ENCODE measurements at regions not wholly inside any gene's neighbourhood (a gene's known extent, or its start where the extent isn't known, plus 50 kb on each side); places are given as distances from the start of the nearest gene placed in this dataset.

GRCh38 chr5:3394891-3395599, 200.6 kb upstream of the IRX1 start:
- POLR2A ChIA-PET, result no interaction called here
- BruUV-seq (replicated peaks), result no TSS peak
- TF ChIP-seq XRCC3 (IDR thresholded peaks at IDR 0.05), result no peak
- TF ChIP-seq TSC22D4 (tag; IDR thresholded peaks at IDR 0.05), result no peak
- TF ChIP-seq, protein P1, sequence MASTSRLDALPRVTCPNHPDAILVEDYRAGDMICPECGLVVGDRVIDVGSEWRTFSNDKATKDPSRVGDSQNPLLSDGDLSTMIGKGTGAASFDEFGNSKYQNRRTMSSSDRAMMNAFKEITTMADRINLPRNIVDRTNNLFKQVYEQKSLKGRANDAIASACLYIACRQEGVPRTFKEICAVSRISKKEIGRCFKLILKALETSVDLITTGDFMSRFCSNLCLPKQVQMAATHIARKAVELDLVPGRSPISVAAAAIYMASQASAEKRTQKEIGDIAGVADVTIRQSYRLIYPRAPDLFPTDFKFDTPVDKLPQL (IDR thresholded peaks at IDR 0.05; ENCODE audit: extremely low read depth, insufficient read length), result no peak
- TF ChIP-seq KDM1A (IDR thresholded peaks at IDR 0.05), result no peak
- no peak for TF ChIP-seq FOS (IDR thresholded peaks at IDR 0.05; ENCODE audit: extremely low read depth, insufficient read length)
- TF ChIP-seq ZBTB9 (CRISPR knock-in tag; IDR thresholded peaks at IDR 0.05), result no peak
- no peak for TF ChIP-seq E2F4 (CRISPR knock-in tag; IDR thresholded peaks at IDR 0.05; ENCODE audit: low read depth)
- no peak for TF ChIP-seq MTF1 (CRISPR knock-in tag; IDR thresholded peaks at IDR 0.05; ENCODE audit: borderline replicate concordance)
- TF ChIP-seq REST (IDR thresholded peaks at IDR 0.05; ENCODE audit: borderline replicate concordance), result no peak
- no peak for TF ChIP-seq REST (CRISPR knock-in tag; IDR thresholded peaks at IDR 0.05; ENCODE audit: low read depth)
- no peak for TF ChIP-seq ZNF316 (IDR thresholded peaks at IDR 0.05)
- no peak for TF ChIP-seq MECOM (CRISPR knock-in tag; IDR thresholded peaks at IDR 0.05)
- TF ChIP-seq NR2F6 (CRISPR knock-in tag; IDR thresholded peaks at IDR 0.05), result no peak

More at GRCh38 chr5:3394891-3395599, 200.6 kb upstream of the IRX1 start:
- CTCF ChIA-PET (ENCODE audit: low intra/inter-chr PET ratio), result no interaction called here
- Histone ChIP-seq H3K9ac (ENCODE audit: insufficient read depth in 1 of 2, low read depth in 2 of 2, low read length in 2 of 2) (no peak overlapping the region), H3K4me2 (ENCODE audit: insufficient read depth, low read length) (no peak overlapping the region), H3K36me3 (ENCODE audit: control insufficient read depth, insufficient read depth, low read length) (no peaks in the 10 kb centered on the region), H3K4me1 (replicated peaks in 1 of 2; ENCODE audit: control insufficient read depth in 2 of 2, insufficient read depth in 2 of 2, low read length in 2 of 2) (no peaks in the 10 kb centered on the region), H3K27me3 (ENCODE audit: control insufficient read depth in 2 of 2, insufficient read depth in 2 of 2, low read length in 2 of 2) (peaks cover 0 to 16% of the 10 kb centered on the region in 2 experiments; a peak in 2 of 5 replicates), H2AFZ (ENCODE audit: low read depth, low read length) (no peak overlapping the region), H3K79me2 (ENCODE audit: control insufficient read depth, insufficient read depth, low read length) (no peaks in the 10 kb centered on the region), H3K4me3 (no peak overlapping the region), H3K9me1 (ENCODE audit: control insufficient read depth, insufficient read depth, low read length) (no peaks in the 10 kb centered on the region), H3K9me3 (replicated peaks; ENCODE audit: control insufficient read depth, insufficient read depth, low read depth, low read length) (no peaks in the 10 kb centered on the region), H3K27ac (ENCODE audit: extremely low read depth, low read depth, low read length) (no peak overlapping the region), H4K20me1 (replicated peaks; ENCODE audit: control insufficient read depth, insufficient read depth, low read length) (no peaks in the 10 kb centered on the region)
- intact Hi-C loops (cut with micrococcal nuclease) (no loop called here), in situ Hi-C loops (cut with MboI) (no loop called here)
- no peak for DNase-seq (ENCODE audit: extremely low read depth in 1 of 4, low spot score in 3 of 4)
- FAIRE-seq, result no peak
- under 1% methylated on average over 12 of the region's 12 CpGs for WGBS (ENCODE audit: insufficient coverage, low coverage, missing lambda C conversion rate)
- no peak for ATAC-seq
